ENCODE measurements at regions not wholly inside any gene's neighbourhood (a gene's known extent, or its start where the extent isn't known, plus 50 kb on each side); places are given as distances from the start of the nearest gene placed in this dataset.
A peak's percentile ranks its signal among the peaks of the same experiment; 100 is the strongest.

GRCh38 chr5:87825583-87825982, 412.9 kb upstream of the CCNH start:
- H3K27me3 ChIP-seq (ENCODE audit: insufficient read depth, low read length) = no peaks in the 10 kb centered on the region
- H3K27ac ChIP-seq (ENCODE audit: low read length) = no peak overlapping the region
- H3K9me3 ChIP-seq (ENCODE audit: insufficient read depth, low read depth, low read length) = no peaks in the 10 kb centered on the region
- no peak overlapping the region for H3K9ac ChIP-seq (ENCODE audit: low read depth, low read length)
- no peaks in the 10 kb centered on the region for H3K4me1 ChIP-seq (ENCODE audit: insufficient read depth, low read length)
- H3K36me3 ChIP-seq (ENCODE audit: insufficient read depth, low read depth, low read length) = no peaks in the 10 kb centered on the region
- no peak overlapping the region for H3K4me3 ChIP-seq (ENCODE audit: low read length)

- Histone ChIP-seq H3K9me3 (ENCODE audit: insufficient read depth, low read depth, low read length) (no peaks in the 10 kb centered on the region), H3K4me3 (ENCODE audit: low read length) (no peak overlapping the region), H3K27ac (ENCODE audit: low read length) (no peak overlapping the region), H3K9ac (ENCODE audit: low read depth, low read length) (no peak overlapping the region), H3K4me1 (ENCODE audit: insufficient read depth, low read length) (no peaks in the 10 kb centered on the region), H3K27me3 (ENCODE audit: insufficient read depth, low read length) (no peaks in the 10 kb centered on the region), H3K36me3 (ENCODE audit: insufficient read depth, low read depth, low read length) (no peaks in the 10 kb centered on the region)
Measured at GRCh38 chr5:87807783-87808182, 395.1 kb upstream of the CCNH start.

- Histone ChIP-seq H3K4me3 (ENCODE audit: low read length) (no peak overlapping the region), H3K9ac (ENCODE audit: low read depth, low read length) (no peak overlapping the region), H3K27me3 (ENCODE audit: insufficient read depth, low read length) (no peaks in the 10 kb centered on the region), H3K9me3 (ENCODE audit: insufficient read depth, low read depth, low read length) (no peaks in the 10 kb centered on the region), H3K27ac (ENCODE audit: low read length) (no peak overlapping the region), H3K36me3 (ENCODE audit: insufficient read depth, low read depth, low read length) (no peaks in the 10 kb centered on the region), H3K4me1 (ENCODE audit: insufficient read depth, low read length) (no peaks in the 10 kb centered on the region)
Measured at GRCh38 chr5:87803352-87803751, 390.6 kb upstream of the CCNH start.

- Histone ChIP-seq H3K36me3 (ENCODE audit: insufficient read depth, low read depth, low read length) (no peaks in the 10 kb centered on the region), H3K27ac (ENCODE audit: low read length) (no peak overlapping the region), H3K9ac (ENCODE audit: low read depth, low read length) (no peak overlapping the region), H3K4me1 (ENCODE audit: insufficient read depth, low read length) (peaks cover 14% of the 10 kb centered on the region), H3K27me3 (ENCODE audit: insufficient read depth, low read length) (peaks cover 20% of the 10 kb centered on the region), H3K4me3 (ENCODE audit: low read length) (no peak overlapping the region), H3K9me3 (ENCODE audit: insufficient read depth, low read depth, low read length) (no peaks in the 10 kb centered on the region)
Measured at GRCh38 chr5:87791869-87792268, 379.1 kb upstream of the CCNH start.

GRCh38 chr5:87788416-87788815, 375.7 kb upstream of the CCNH start:
- peaks cover 51% of the 10 kb centered on the region for H3K27me3 ChIP-seq (ENCODE audit: insufficient read depth, low read length)
- no peaks in the 10 kb centered on the region for H3K9me3 ChIP-seq (ENCODE audit: insufficient read depth, low read depth, low read length)
- H3K9ac ChIP-seq (ENCODE audit: low read depth, low read length) = no peak overlapping the region
- H3K36me3 ChIP-seq (ENCODE audit: insufficient read depth, low read depth, low read length) = no peaks in the 10 kb centered on the region
- no peak overlapping the region for H3K27ac ChIP-seq (ENCODE audit: low read length)
- H3K4me1 ChIP-seq (ENCODE audit: insufficient read depth, low read length) = peaks cover 18% of the 10 kb centered on the region; the same call in 1 of the 2 replicates
- H3K4me3 ChIP-seq (ENCODE audit: low read length) = peak overlapping the region; percentile 17; the same call in 1 of the 2 replicates

GRCh38 chr5:87787625-87788256, 375.0 kb upstream of the CCNH start:
- H3K9me3 ChIP-seq (ENCODE audit: insufficient read depth, low read depth, low read length) = no peaks in the 10 kb centered on the region
- no peak overlapping the region for H3K27ac ChIP-seq (ENCODE audit: low read length)
- peak overlapping the region; percentile 31; the same call in 1 of the 2 replicates for H3K4me3 ChIP-seq (ENCODE audit: low read length)
- H3K9ac ChIP-seq (ENCODE audit: low read depth, low read length) = no peak overlapping the region
- H3K36me3 ChIP-seq (ENCODE audit: insufficient read depth, low read depth, low read length) = no peaks in the 10 kb centered on the region
- peaks cover 18% of the 10 kb centered on the region; the same call in 1 of the 2 replicates for H3K4me1 ChIP-seq (ENCODE audit: insufficient read depth, low read length)
- H3K27me3 ChIP-seq (ENCODE audit: insufficient read depth, low read length) = peaks cover 57% of the 10 kb centered on the region

- Histone ChIP-seq H3K9me3 (ENCODE audit: insufficient read depth, low read depth, low read length) (no peaks in the 10 kb centered on the region), H3K36me3 (ENCODE audit: insufficient read depth, low read depth, low read length) (no peaks in the 10 kb centered on the region), H3K27me3 (ENCODE audit: insufficient read depth, low read length) (peaks cover 57% of the 10 kb centered on the region), H3K9ac (ENCODE audit: low read depth, low read length) (no peak overlapping the region), H3K27ac (ENCODE audit: low read length) (no peak overlapping the region), H3K4me1 (ENCODE audit: insufficient read depth, low read length) (peaks cover 18% of the 10 kb centered on the region; the same call in 1 of the 2 replicates), H3K4me3 (ENCODE audit: low read length) (no peak overlapping the region; the same call in 1 of the 2 replicates)
Measured at GRCh38 chr5:87787086-87787485, 374.4 kb upstream of the CCNH start.

- H3K36me3 ChIP-seq (ENCODE audit: insufficient read depth, low read depth, low read length) = no peaks in the 10 kb centered on the region
- peaks cover 54% of the 10 kb centered on the region for H3K27me3 ChIP-seq (ENCODE audit: insufficient read depth, low read length)
- peaks cover 24% of the 10 kb centered on the region; the same call in 1 of the 2 replicates for H3K4me1 ChIP-seq (ENCODE audit: insufficient read depth, low read length)
- H3K27ac ChIP-seq (ENCODE audit: low read length) = no peak overlapping the region
- H3K4me3 ChIP-seq (ENCODE audit: low read length) = no peak overlapping the region
- H3K9me3 ChIP-seq (ENCODE audit: insufficient read depth, low read depth, low read length) = no peaks in the 10 kb centered on the region
- no peak overlapping the region for H3K9ac ChIP-seq (ENCODE audit: low read depth, low read length)
Measured at GRCh38 chr5:87786471-87786870, 373.7 kb upstream of the CCNH start.

GRCh38 chr5:87785554-87786335, 373.0 kb upstream of the CCNH start:
- no peak overlapping the region for H3K4me3 ChIP-seq (ENCODE audit: low read length)
- peaks cover 24% of the 10 kb centered on the region; the same call in 1 of the 2 replicates for H3K4me1 ChIP-seq (ENCODE audit: insufficient read depth, low read length)
- no peaks in the 10 kb centered on the region for H3K9me3 ChIP-seq (ENCODE audit: insufficient read depth, low read depth, low read length)
- H3K36me3 ChIP-seq (ENCODE audit: insufficient read depth, low read depth, low read length) = no peaks in the 10 kb centered on the region
- H3K27me3 ChIP-seq (ENCODE audit: insufficient read depth, low read length) = peaks cover 54% of the 10 kb centered on the region
- H3K9ac ChIP-seq (ENCODE audit: low read depth, low read length) = no peak overlapping the region
- no peak overlapping the region for H3K27ac ChIP-seq (ENCODE audit: low read length)

- Histone ChIP-seq H3K4me1 (ENCODE audit: insufficient read depth, low read length) (peaks cover 24% of the 10 kb centered on the region; the same call in 1 of the 2 replicates), H3K27me3 (ENCODE audit: insufficient read depth, low read length) (peaks cover 54% of the 10 kb centered on the region), H3K27ac (ENCODE audit: low read length) (no peak overlapping the region), H3K9me3 (ENCODE audit: insufficient read depth, low read depth, low read length) (no peaks in the 10 kb centered on the region), H3K9ac (ENCODE audit: low read depth, low read length) (no peak overlapping the region), H3K4me3 (ENCODE audit: low read length) (no peak overlapping the region), H3K36me3 (ENCODE audit: insufficient read depth, low read depth, low read length) (no peaks in the 10 kb centered on the region)
Measured at GRCh38 chr5:87784879-87785495, 372.3 kb upstream of the CCNH start.

GRCh38 chr5:87784311-87784710, 371.6 kb upstream of the CCNH start:
- peaks cover 54% of the 10 kb centered on the region for H3K27me3 ChIP-seq (ENCODE audit: insufficient read depth, low read length)
- H3K36me3 ChIP-seq (ENCODE audit: insufficient read depth, low read depth, low read length) = no peaks in the 10 kb centered on the region

More at GRCh38 chr5:87784311-87784710, 371.6 kb upstream of the CCNH start:
- Histone ChIP-seq H3K4me1 (ENCODE audit: insufficient read depth, low read length) (peaks cover 24% of the 10 kb centered on the region; the same call in 1 of the 2 replicates), H3K9ac (ENCODE audit: low read depth, low read length) (no peak overlapping the region), H3K4me3 (ENCODE audit: low read length) (no peak overlapping the region), H3K27ac (ENCODE audit: low read length) (no peak overlapping the region), H3K9me3 (ENCODE audit: insufficient read depth, low read depth, low read length) (no peaks in the 10 kb centered on the region)

Measured in iPS-20b (cell line).